RPMI8226 (cell line): ENCODE measurements at regions not wholly inside any gene's neighbourhood (a gene's known extent, or its start where the extent isn't known, plus 50 kb on each side); places are given as distances from the start of the nearest gene placed in this dataset.

ENCODE experiments used
- DNase-seq: peaks from one replicate; pipeline ENCODE4 v3.0.0-alpha.2; 2015

GRCh38 chr10:29962166-29962850 is 97.1 kb downstream of the JCAD start:
- no peak for DNase-seq

GRCh38 chr10:29961351-29961750 is 98.0 kb downstream of the JCAD start:
- no peak for DNase-seq

DNA sequence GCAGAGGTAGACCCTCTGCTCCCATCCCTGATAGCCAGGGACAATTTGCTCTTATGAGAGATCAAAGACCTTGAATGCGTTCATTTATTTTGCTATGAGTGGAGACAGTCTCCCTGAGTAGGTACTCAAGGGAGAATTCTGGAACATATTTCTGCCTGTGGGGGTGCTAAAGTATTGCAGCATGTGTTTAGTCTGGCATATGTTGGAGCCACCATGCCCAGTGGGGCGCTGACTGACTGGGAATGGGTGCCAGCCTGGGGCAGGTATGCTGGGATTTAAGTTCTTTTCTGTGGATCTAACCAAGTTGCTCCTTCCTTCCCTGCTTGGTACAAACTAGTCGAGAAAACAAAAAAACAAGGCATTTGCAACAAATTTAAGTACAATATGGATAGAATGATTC is 99.1 kb downstream of the JCAD start:
- DNase-seq, result no peak

DNA sequence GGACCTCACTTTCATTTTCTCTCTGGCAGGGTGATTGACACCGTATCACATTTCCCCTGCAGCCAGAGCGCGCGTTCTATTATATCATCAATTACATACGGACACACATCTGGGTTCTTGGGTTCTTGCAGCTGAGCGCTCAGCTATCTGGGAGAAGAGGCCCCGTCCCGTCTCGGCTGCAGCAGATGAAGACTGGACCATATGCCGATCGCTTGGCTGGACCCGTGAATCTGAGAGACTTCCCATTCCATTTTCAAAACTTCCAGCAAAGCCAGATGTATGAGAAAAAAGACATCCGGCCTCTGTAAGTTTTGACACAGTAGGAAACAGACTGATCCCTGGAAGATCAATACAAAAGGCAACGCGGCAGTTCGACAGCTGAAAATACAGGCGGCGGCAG is 99.8 kb downstream of the JCAD start:
- DNase-seq, result no peak

GRCh38 chr10:29958440-29958839 is 100.9 kb downstream of the JCAD start:
- DNase-seq, result no peak

- DNase-seq, result peak; percentile 61
Measured at GRCh38 chr10:29957907-29958331, 101.5 kb downstream of the JCAD start.

DNA sequence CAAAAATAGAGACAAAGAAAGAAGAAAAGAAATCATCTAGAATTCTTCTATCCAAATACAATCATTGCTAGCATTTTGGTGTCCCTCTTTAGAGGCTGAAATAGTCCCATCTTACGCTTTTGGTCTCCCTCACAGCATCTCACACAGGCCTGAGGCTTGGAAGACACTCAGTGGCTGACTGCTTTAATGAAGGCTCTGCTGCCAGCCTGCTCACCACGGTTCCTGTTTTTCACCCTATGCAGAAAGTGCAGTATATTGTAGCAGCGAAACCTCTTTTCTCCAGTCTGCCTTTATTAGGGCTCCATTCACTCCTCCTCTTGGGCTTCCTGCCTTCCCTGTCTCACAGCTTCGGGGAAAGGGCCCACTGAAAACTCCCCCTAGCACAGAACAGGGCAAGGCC is 102.2 kb downstream of the JCAD start:
- DNase-seq, result peak; percentile 11

- no peak for DNase-seq
Measured at GRCh38 chr10:29956335-29956924, 103.0 kb downstream of the JCAD start.

- DNase-seq, result no peak
Measured at GRCh38 chr10:29955329-29955935, 104.0 kb downstream of the JCAD start.

DNA sequence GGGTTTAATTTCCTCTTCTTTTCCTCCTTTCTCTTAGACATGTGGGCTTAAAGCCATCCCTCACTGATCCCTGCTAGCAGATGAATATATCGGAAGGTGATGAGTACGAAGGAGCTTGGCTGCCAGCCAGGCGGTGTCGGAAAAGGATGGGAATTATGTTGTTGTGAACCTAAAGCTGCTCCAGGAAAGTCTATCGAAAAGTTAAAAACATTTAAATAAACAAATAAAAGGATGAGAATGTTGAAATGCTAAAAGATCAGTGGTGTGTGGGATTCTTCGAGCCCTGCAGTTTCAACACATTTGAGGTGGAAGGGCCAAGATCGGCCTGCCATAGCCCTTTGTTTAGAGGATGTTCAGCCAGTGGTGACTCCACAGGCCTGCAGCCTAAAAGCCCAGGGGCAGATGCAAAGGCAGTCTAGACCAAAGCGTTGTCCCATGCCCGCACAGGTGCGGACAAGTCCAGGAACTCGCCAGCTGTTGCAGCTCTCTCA is 107.9 kb downstream of the JCAD start:
- DNase-seq, result no peak

DNA sequence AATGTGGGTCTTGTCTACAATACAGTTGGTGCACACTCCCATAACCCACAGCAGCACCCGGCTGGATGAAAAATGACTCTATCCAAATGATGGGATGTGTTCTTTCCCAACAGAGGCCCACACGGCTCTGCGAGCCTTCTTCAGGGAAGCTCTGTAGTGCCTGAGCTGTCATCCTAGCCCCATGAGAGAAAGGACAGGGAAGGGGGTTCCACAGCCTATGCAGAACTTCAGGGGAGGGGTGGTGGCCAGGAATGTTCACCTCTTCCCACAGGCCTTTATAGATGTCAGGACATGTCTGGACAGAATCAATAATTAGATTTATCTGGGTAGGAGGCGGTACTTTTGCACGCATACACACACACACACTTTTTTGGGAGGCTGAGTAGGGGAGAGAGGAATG is 109.0 kb downstream of the JCAD start:
- no peak for DNase-seq

DNA sequence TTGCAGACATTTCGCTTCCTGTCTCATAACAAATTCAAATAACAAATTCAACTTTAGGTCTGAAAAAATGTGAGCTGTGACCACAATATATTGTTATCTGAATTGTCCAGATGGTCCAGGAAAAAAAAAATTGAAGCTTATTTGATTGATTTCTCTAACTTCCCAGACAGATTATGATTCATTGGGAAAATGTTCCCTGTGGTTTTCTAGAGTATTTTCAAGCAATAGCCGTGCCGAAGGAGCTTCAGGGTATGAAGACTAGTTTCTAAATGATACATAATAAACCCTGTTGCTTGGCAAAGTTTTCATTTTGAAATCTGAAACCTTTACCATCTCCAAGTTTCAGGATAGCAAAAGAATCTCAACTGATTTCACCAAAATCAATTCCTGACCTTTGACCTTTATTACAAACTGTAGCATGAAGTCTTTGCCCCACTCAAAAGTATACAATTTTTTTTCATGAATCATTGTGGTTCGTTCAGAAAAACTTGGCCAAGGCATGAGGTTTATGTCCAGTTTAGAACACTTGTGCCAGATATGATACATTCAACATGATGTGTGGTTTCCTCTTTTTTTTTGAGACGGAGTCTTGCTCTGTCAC is 109.9 kb downstream of the JCAD start:
- DNase-seq, result no peak

DNA sequence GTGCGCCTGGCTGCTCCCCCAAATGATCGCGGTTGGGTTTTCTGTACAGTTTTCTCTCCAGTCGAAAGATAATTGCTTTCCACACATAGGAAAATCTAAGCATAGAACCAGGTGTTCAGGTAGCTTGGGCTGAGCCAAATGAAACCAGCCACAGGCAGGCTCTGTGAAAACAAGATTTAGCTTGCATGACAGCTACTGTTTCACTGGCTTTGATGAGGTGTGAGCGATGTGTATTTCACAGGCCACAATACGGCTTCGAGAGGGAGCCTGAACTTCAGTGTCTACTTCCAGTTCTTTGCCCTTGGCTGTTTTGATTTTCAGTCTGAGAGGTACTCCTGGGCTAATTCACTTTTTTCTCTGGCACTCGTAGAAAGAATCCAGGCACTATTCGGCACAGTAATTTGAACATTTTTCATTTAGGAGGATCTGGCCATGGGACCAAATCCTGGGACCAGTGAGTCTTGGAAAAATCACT is 110.5 kb downstream of the JCAD start:
- DNase-seq, result peak; percentile 40

- no peak for DNase-seq
Measured at GRCh38 chr10:29947701-29948060, 111.7 kb downstream of the JCAD start.

- DNase-seq, result no peak
Measured at GRCh38 chr10:29946953-29947700, 112.3 kb downstream of the JCAD start.

DNA sequence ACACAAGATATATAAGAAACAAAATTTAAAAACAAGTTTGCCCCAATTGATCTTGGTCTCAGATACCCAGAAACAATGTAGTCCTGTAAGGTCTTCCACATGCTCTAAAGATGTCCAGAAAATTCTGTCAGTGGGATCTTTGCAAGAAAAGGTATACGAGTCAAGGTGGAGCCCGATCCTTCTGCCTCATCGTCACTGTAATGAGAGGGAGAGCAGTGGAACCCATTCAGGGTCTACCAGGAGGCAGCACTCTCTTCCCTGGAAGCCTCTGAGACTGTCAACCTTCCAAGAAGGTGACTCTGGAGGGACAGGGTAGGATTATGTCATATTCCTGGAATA is 112.8 kb downstream of the JCAD start:
- DNase-seq, result no peak

GRCh38 chr10:29941476-29941875 is 117.9 kb downstream of the JCAD start:
- no peak for DNase-seq

DNA sequence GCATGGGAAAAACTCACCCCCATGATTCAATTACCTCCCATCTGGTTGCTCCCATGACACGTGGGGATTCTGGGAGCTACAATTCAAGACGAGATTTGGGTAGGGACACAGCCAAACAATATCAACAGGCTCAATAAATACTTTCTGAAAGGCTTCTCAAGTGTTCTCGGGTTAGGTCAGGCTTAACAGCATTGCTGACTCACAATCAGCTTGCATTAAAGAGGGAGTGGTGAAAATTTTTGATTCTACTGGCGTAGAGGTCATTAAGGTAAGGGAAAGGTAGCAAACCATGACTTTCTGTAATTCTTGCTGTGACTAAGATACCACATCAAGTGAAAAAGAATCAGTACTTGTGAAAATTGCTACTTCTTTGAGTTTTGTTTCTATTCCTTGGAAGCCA is 126.4 kb downstream of the JCAD start:
- no peak for DNase-seq

DNA sequence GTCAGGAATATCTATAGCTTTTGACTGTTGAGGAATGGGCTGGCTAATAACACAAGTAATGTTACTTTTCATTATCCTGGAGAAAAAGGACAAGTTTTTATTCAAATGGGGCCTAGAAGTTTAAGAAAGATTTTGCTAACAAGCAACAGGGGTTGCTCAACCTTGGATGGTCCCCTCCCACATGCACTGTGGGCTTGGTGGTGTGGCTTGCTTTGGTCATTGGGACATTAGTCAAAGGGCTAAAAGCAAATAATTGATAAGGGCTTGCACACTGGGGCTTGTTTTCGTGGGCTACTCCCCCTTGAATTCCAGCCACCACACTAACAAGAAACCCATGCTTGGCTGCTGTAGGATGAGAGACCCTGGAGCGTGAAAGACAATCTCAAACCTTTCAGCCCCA is 127.6 kb downstream of the JCAD start:
- DNase-seq, result no peak

- DNase-seq, result peak; percentile 77
Measured at GRCh38 chr10:29929006-29929405, 130.4 kb downstream of the JCAD start.

DNA sequence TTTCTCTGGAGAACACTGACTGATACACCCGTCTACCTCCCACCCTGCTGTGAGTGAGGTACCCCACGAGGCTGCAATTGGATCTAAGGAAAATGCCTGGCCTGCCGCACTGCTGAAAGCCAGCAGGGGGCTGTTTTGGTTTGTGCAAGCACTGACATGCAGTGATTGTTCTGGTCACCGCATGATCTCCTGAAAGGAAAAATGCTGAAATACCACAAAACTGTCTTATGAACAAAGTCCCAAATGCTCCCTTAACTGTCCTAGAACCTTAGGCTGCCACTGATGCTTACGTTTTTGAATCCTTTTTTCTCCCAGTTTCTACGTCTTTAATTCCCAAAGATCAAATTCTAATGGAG is 132.7 kb downstream of the JCAD start:
- peak; percentile 48 for DNase-seq

GRCh38 chr10:29925771-29926692 is 133.4 kb downstream of the JCAD start:
- no peak for DNase-seq
